Nephron (organoid): ENCODE measurements at regions not wholly inside any gene's neighbourhood (a gene's known extent, or its start where the extent isn't known, plus 50 kb on each side); places are given as distances from the start of the nearest gene placed in this dataset.

Source experiments
- H3K27ac Mint-ChIP-seq, 3 experiments: 2 replicates each; pipeline ENCODE4 v1.8.0; 2020; ENCODE audit warnings: mixed read lengths in 3 of 3, mild to moderate bottlenecking in 2 of 3, moderate library complexity in 1 of 3
- H3K27me3 Mint-ChIP-seq: 2 replicates; pipeline ENCODE4 v1.8.0; 2021; ENCODE audit warnings: low read depth, mild to moderate bottlenecking, moderate library complexity, mixed read lengths
- H3K36me3 Mint-ChIP-seq: 2 replicates; pipeline ENCODE4 v1.8.0; 2020; ENCODE audit warnings: low read depth, mixed read lengths
- H3K4me1 Mint-ChIP-seq: 2 replicates; pipeline ENCODE4 v1.8.0; 2020; ENCODE audit warnings: mixed read lengths
- H3K4me3 Mint-ChIP-seq, 3 experiments: 2 replicates each; pipeline ENCODE4 v1.8.0; 2020; ENCODE audit warnings: mild to moderate bottlenecking in 3 of 3, mixed read lengths in 3 of 3, moderate library complexity in 2 of 3
- H3K9me3 Mint-ChIP-seq: 2 replicates; pipeline ENCODE4 v1.8.0; 2020; ENCODE audit warnings: mixed read lengths
- CTCF ChIP-seq, 3 experiments: fragments of 200-600 bp; sonication (generic); IDR thresholded peaks; one replicate each; pipeline ENCODE4 v1.5.0; 2021; ENCODE audit warnings: antibody characterized with exemption in 3 of 3; ENCODE audit not compliant: unreplicated experiment in 3 of 3

- Mint-ChIP-seq H3K9me3 (peaks cover 6% of the 10 kb centered on the region), H3K36me3 (no peaks in the 10 kb centered on the region), H3K4me1 (no peaks in the 10 kb centered on the region), H3K27ac (no peak overlapping the region), H3K27me3 (peaks cover 12% of the 10 kb centered on the region), H3K4me3 (no peak overlapping the region)
- no peak for TF ChIP-seq CTCF (IDR thresholded peaks at IDR 0.05; ENCODE audit: unreplicated experiment in 3 of 3)
Measured at GRCh38 chr20:17155401-17155800, 71.4 kb upstream of the PCSK2 start.

GRCh38 chr20:17158701-17159100 is 68.1 kb upstream of the PCSK2 start:
- H3K4me3 Mint-ChIP-seq, result no peak overlapping the region
- TF ChIP-seq CTCF (IDR thresholded peaks at IDR 0.05; ENCODE audit: unreplicated experiment in 3 of 3), result no peak
- H3K36me3 Mint-ChIP-seq, result no peaks in the 10 kb centered on the region
- peaks cover 9% of the 10 kb centered on the region for H3K4me1 Mint-ChIP-seq
- H3K27ac Mint-ChIP-seq, result no peak overlapping the region
- H3K9me3 Mint-ChIP-seq, result peaks cover 6% of the 10 kb centered on the region
- peaks cover 6% of the 10 kb centered on the region for H3K27me3 Mint-ChIP-seq

- Mint-ChIP-seq H3K4me3 (no peak overlapping the region), H3K27me3 (peaks cover 4% of the 10 kb centered on the region), H3K4me1 (peaks cover 9% of the 10 kb centered on the region), H3K27ac (peak overlapping the region in 1 of 3 experiments; percentile 19), H3K36me3 (no peaks in the 10 kb centered on the region), H3K9me3 (peaks cover 3% of the 10 kb centered on the region)
- TF ChIP-seq CTCF (IDR thresholded peaks at IDR 0.05; ENCODE audit: unreplicated experiment in 3 of 3), result no peak
Measured at GRCh38 chr20:17161673-17162481, 65.0 kb upstream of the PCSK2 start.

- peaks cover 24% of the 10 kb centered on the region for H3K4me1 Mint-ChIP-seq
- no peak for TF ChIP-seq CTCF (IDR thresholded peaks at IDR 0.05; ENCODE audit: unreplicated experiment in 3 of 3)
- H3K27ac Mint-ChIP-seq, result no peak overlapping the region
- no peaks in the 10 kb centered on the region for H3K9me3 Mint-ChIP-seq
- H3K4me3 Mint-ChIP-seq, result no peak overlapping the region
- no peaks in the 10 kb centered on the region for H3K36me3 Mint-ChIP-seq
- H3K27me3 Mint-ChIP-seq, result peaks cover 4% of the 10 kb centered on the region
Measured at GRCh38 chr20:17168026-17168612, 58.7 kb upstream of the PCSK2 start.

- Mint-ChIP-seq H3K27me3 (no peaks in the 10 kb centered on the region), H3K27ac (peak overlapping the region; percentile 41 to 90 (median 86)), H3K4me3 (no peak overlapping the region), H3K9me3 (no peaks in the 10 kb centered on the region), H3K36me3 (no peaks in the 10 kb centered on the region), H3K4me1 (peaks cover 24% of the 10 kb centered on the region)
- no peak for TF ChIP-seq CTCF (IDR thresholded peaks at IDR 0.05; ENCODE audit: unreplicated experiment in 3 of 3)
Measured at GRCh38 chr20:17169585-17170136, 57.2 kb upstream of the PCSK2 start.
